ENCODE measurements at regions not wholly inside any gene's neighbourhood (a gene's known extent, or its start where the extent isn't known, plus 50 kb on each side); places are given as distances from the start of the nearest gene placed in this dataset.
"Not testable (repeated sequence)": the region's sequence is repeated elsewhere in the genome, so short reads cannot be mapped to it uniquely, and the experiment has no call there.

DNA sequence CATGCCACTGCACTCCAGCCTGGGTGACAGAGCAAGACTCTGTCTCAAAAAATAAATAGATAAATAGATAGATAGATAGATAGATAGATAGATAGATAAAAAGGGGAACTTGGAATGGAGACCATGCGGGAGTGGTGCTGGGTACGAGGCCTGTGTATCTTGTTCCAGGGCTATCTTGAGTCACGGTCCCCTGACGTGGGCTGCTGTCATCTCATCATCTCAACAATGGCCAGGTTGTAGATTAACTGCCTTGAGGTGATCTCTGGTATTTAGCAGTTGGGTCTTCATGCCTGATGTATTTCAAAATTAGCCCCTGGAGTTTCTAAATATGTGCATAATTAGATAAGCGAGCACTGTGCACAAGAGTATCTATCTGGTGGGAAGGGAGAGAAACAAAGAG, 212.1 kb downstream of the CDRT15L2 start:
- no peak overlapping the region for H3K4me3 ChIP-seq (replicated peaks in 1 of 2; ENCODE audit: low read depth in 1 of 2, low read length in 2 of 2)
- H3K79me2 ChIP-seq (ENCODE audit: insufficient read depth, low read length) = no peaks in the 10 kb centered on the region
- no peaks in the 10 kb centered on the region for H3K4me1 ChIP-seq (ENCODE audit: control insufficient read depth in 1 of 2, insufficient read depth in 2 of 2, low read length in 2 of 2)
- no peaks in the 10 kb centered on the region for H3K9me2 ChIP-seq (ENCODE audit: insufficient read depth)
- ChIA-PET POLR2A (no interaction called here), RAD21 (ENCODE audit: low non-redundant PET in 1 of 2, low total read pairs in 2 of 2, uncharacterized antibody in 2 of 2, unreplicated experiment in 2 of 2) (no interaction called here), CTCF (interaction anchor here (1.2 to 1.7 kb wide), 2 partner anchors 10 to 12 kb away, joined by 3 to 10 read pairs; no protein-coding TSS in a partner anchor)
- no TSS peak for BruUV-seq (replicated peaks)
- H3K27me3 ChIP-seq (ENCODE audit: insufficient read depth, low read length) = no peaks in the 10 kb centered on the region
- no peak for DNase-seq (ENCODE audit: low read depth, low spot score)
- no peak overlapping the region for H3K4me2 ChIP-seq (ENCODE audit: low read length)
- no peak for ATAC-seq
- H2AFZ ChIP-seq (ENCODE audit: low read depth, low read length, poor library complexity, severe bottlenecking) = no peak overlapping the region
- H4K20me1 ChIP-seq (ENCODE audit: insufficient read depth) = no peaks in the 10 kb centered on the region
- intact Hi-C loops (cut with micrococcal nuclease) = no loop called here
- no peak for TF ChIP-seq SIN3A (IDR thresholded peaks at IDR 0.05; ENCODE audit: low read depth)
- no peak for TF ChIP-seq YY1 (IDR thresholded peaks at IDR 0.05; ENCODE audit: extremely low read depth, insufficient replicate concordance, low read depth, low read length)
- no peak for TF ChIP-seq EZH2 (IDR thresholded peaks at IDR 0.05)
- TF ChIP-seq EZH2phosphoT487 (IDR thresholded peaks at IDR 0.05; ENCODE audit: borderline replicate concordance) = no peak
- TF ChIP-seq POLR2A (IDR thresholded peaks at IDR 0.05; ENCODE audit: borderline replicate concordance, extremely low read depth, insufficient read depth, insufficient read length) = no peak
- no peak for TF ChIP-seq FOSL1 (IDR thresholded peaks at IDR 0.05; ENCODE audit: low read depth)
- no peak for TF ChIP-seq CEBPB (IDR thresholded peaks at IDR 0.05; ENCODE audit: low read depth)
- H3K9ac ChIP-seq (ENCODE audit: low read length) = no peak overlapping the region
- H3K36me3 ChIP-seq (ENCODE audit: control insufficient read depth in 1 of 2, insufficient read depth in 2 of 2, low read length in 2 of 2) = no peaks in the 10 kb centered on the region
- H3K9me3 ChIP-seq (ENCODE audit: control insufficient read depth in 1 of 2, insufficient read depth in 1 of 2, low read depth in 1 of 2, low read length in 2 of 2) = no peaks in the 10 kb centered on the region
- no peak overlapping the region for H3K27ac ChIP-seq (ENCODE audit: low read depth, low read length)

- not testable (repeated sequence) for DNase-seq (ENCODE audit: low read depth, low spot score)
These were observed 215.0 kb downstream of the CDRT15L2 start for GRCh38 chr17:20794532-20794931.

More at GRCh38 chr17:20794532-20794931, 215.0 kb downstream of the CDRT15L2 start:
- H3K9me2 ChIP-seq (ENCODE audit: insufficient read depth); H4K20me1 ChIP-seq (ENCODE audit: insufficient read depth); CTCF ChIA-PET; H3K4me1 ChIP-seq (ENCODE audit: control insufficient read depth in 1 of 2, insufficient read depth in 2 of 2, low read length in 2 of 2); H2AFZ ChIP-seq (ENCODE audit: low read depth, low read length, poor library complexity, severe bottlenecking); POLR2A ChIA-PET; ATAC-seq; H3K79me2 ChIP-seq (ENCODE audit: insufficient read depth, low read length); RAD21 ChIA-PET (ENCODE audit: low non-redundant PET in 1 of 2, low total read pairs in 2 of 2, uncharacterized antibody in 2 of 2, unreplicated experiment in 2 of 2); H3K27me3 ChIP-seq (ENCODE audit: insufficient read depth, low read length); H3K4me3 ChIP-seq (replicated peaks in 1 of 2; ENCODE audit: low read depth in 1 of 2, low read length in 2 of 2); H3K9me3 ChIP-seq (ENCODE audit: control insufficient read depth in 1 of 2, insufficient read depth in 1 of 2, low read depth in 1 of 2, low read length in 2 of 2); intact Hi-C loops (cut with micrococcal nuclease); BruUV-seq (replicated peaks); H3K27ac ChIP-seq (ENCODE audit: low read depth, low read length); H3K9ac ChIP-seq (ENCODE audit: low read length); H3K36me3 ChIP-seq (ENCODE audit: control insufficient read depth in 1 of 2, insufficient read depth in 2 of 2, low read length in 2 of 2); H3K4me2 ChIP-seq (ENCODE audit: low read length): not testable (repeated sequence)
- TF ChIP-seq, protein P1, sequence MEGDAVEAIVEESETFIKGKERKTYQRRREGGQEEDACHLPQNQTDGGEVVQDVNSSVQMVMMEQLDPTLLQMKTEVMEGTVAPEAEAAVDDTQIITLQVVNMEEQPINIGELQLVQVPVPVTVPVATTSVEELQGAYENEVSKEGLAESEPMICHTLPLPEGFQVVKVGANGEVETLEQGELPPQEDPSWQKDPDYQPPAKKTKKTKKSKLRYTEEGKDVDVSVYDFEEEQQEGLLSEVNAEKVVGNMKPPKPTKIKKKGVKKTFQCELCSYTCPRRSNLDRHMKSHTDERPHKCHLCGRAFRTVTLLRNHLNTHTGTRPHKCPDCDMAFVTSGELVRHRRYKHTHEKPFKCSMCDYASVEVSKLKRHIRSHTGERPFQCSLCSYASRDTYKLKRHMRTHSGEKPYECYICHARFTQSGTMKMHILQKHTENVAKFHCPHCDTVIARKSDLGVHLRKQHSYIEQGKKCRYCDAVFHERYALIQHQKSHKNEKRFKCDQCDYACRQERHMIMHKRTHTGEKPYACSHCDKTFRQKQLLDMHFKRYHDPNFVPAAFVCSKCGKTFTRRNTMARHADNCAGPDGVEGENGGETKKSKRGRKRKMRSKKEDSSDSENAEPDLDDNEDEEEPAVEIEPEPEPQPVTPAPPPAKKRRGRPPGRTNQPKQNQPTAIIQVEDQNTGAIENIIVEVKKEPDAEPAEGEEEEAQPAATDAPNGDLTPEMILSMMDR (IDR thresholded peaks at IDR 0.05 in 2 of 3, conservative IDR thresholded peaks at IDR 0.05 in 1 of 3; ENCODE audit: borderline replicate concordance in 1 of 3, insufficient read depth in 1 of 3, low read depth in 2 of 3, low read length in 2 of 3) = peak in 2 of 3 experiments; percentile 22 to 23; a peak in 2 of 6 replicates

All from HCT116 (cell line).